Panc1 (cell line): ENCODE measurements at regions not wholly inside any gene's neighbourhood (a gene's known extent, or its start where the extent isn't known, plus 50 kb on each side); places are given as distances from the start of the nearest gene placed in this dataset.

Source experiments
- ATAC-seq: fragments of 200-7000 bp; cut with Tn5 transposase; 2 replicates; pipeline ENCODE4 v1.9.1; 2020; ENCODE audit warnings: mild to moderate bottlenecking, moderate library complexity
- BruUV-seq: library from RNA; stranded (reverse); fragments of 400-500 nt; replicated peaks from 2 replicates; lab custom pipeline; 2021; lab: Mats Ljungman, UMichigan
- CTCF ChIA-PET: fragments of 300-600 bp; sonication (Branson Sonifier 250); formaldehyde crosslinking; loops from one replicate; lab custom pipeline; 2022; ENCODE audit warnings: antibody characterized with exemption; lab: Charles Lee
- POLR2A ChIA-PET: fragments of 300-600 bp; sonication (Branson Sonifier 250); formaldehyde crosslinking; loops from one replicate; lab custom pipeline; 2022; ENCODE audit warnings: antibody characterized with exemption; lab: Charles Lee
- DNase-seq: peaks from one replicate; pipeline ENCODE4 v3.0.0-alpha.2; 2010; ENCODE audit warnings: low read depth, low spot score
- H3K27ac ChIP-seq: 2 replicates; pipeline ENCODE4 v1.5.1; 2011; ENCODE audit warnings: mild to moderate bottlenecking, low read length, inconsistent platforms
- H3K27me3 ChIP-seq: fragments of 200-500 bp; sonication (Bioruptor generic); 2 replicates; pipeline ENCODE4 v1.6.0; 2014; ENCODE audit warnings: low read length, inconsistent platforms; ENCODE audit not compliant: control insufficient read depth, insufficient read depth
- H3K36me3 ChIP-seq: fragments of 200-500 bp; sonication (Bioruptor generic); 2 replicates; pipeline ENCODE4 v1.5.1; 2014; ENCODE audit warnings: inconsistent platforms, mild to moderate bottlenecking, low read length, moderate library complexity; ENCODE audit not compliant: control insufficient read depth, insufficient read depth
- H3K4me1 ChIP-seq: 2 replicates; pipeline ENCODE4 v1.5.1; 2011; ENCODE audit warnings: inconsistent platforms, mild to moderate bottlenecking, low read length, moderate library complexity; ENCODE audit not compliant: control insufficient read depth, insufficient read depth
- H3K4me3 ChIP-seq, 2 experiments: 2 replicates each; pipeline ENCODE4 v1.5.1; 2011 to 2012; ENCODE audit warnings: low read depth in 2 of 2, low read length in 2 of 2, mild to moderate bottlenecking in 2 of 2, inconsistent platforms in 1 of 2, moderate library complexity in 1 of 2
- H3K9me3 ChIP-seq: fragments of 200-500 bp; sonication (Bioruptor generic); 2 replicates; pipeline ENCODE4 v1.5.1; 2014; ENCODE audit warnings: low read depth, mild to moderate bottlenecking, inconsistent platforms, low read length, moderate library complexity; ENCODE audit not compliant: control insufficient read depth, insufficient read depth
- CTCF ChIP-seq: fragments of 450-650 bp; IDR thresholded peaks from 2 replicates; pipeline ENCODE4 v1.5.1; 2017; ENCODE audit warnings: mild to moderate bottlenecking
- POLR2AphosphoS5 ChIP-seq: IDR thresholded peaks from 2 replicates; pipeline ENCODE4 v1.6.1; 2012; ENCODE audit warnings: mild to moderate bottlenecking, low read depth, low read length, moderate library complexity
- REST ChIP-seq, 2 experiments: IDR thresholded peaks; 2 replicates each; pipeline ENCODE4 v1.6.1; 2011 to 2012; ENCODE audit warnings: low read depth in 2 of 2, control low read depth in 1 of 2, low read length in 1 of 2, mild to moderate bottlenecking in 1 of 2, moderate library complexity in 1 of 2; ENCODE audit not compliant: insufficient read depth in 1 of 2
- SIN3A ChIP-seq: IDR thresholded peaks from 2 replicates; pipeline ENCODE4 v1.6.1; 2012; ENCODE audit warnings: low read depth, mild to moderate bottlenecking, low read length, moderate library complexity, borderline replicate concordance; ENCODE audit not compliant: insufficient read depth
- TCF7L2 ChIP-seq: IDR thresholded peaks from 2 replicates; pipeline ENCODE4 v1.6.1; 2011; ENCODE audit warnings: mild to moderate bottlenecking, low read depth, low read length, inconsistent platforms
- in situ Hi-C: cut with HindIII; loops from 2 replicates; pipeline ENCODE4 v1.10.0; 2016; ENCODE audit warnings: low sequenced_read_pairs, low pct_unique_long_range_greater_than_20kb
- intact Hi-C: fragments of 100-400 bp; cut with micrococcal nuclease; formaldehyde crosslinking; loops from one replicate; pipeline ENCODE4 v1.10.0; 2022; ENCODE audit not compliant: unreplicated experiment

GRCh38 chr18:43515481-43515880 lies 238.2 kb upstream of the SYT4 start:
- H3K27me3 ChIP-seq = no peaks in the 10 kb centered on the region
- DNase-seq = no peak
- TF ChIP-seq REST (IDR thresholded peaks at IDR 0.05; ENCODE audit: insufficient read depth in 1 of 2, low read depth in 2 of 2, low read length in 1 of 2) (no peak), POLR2AphosphoS5 (no peak), TCF7L2 (no peak), SIN3A (no peak), CTCF (no peak)
- H3K36me3 ChIP-seq = no peaks in the 10 kb centered on the region
- no TSS peak for BruUV-seq
- intact Hi-C loops (no loop called here), in situ Hi-C loops (no loop called here)
- ATAC-seq = no peak
- H3K4me3 ChIP-seq = no peak overlapping the region
- H3K4me1 ChIP-seq = no peaks in the 10 kb centered on the region
- H3K27ac ChIP-seq = no peak overlapping the region
- H3K9me3 ChIP-seq = no peaks in the 10 kb centered on the region
- ChIA-PET CTCF (no interaction called here), POLR2A (no interaction called here)

GRCh38 chr18:43524260-43524659 lies 247.0 kb upstream of the SYT4 start:
- POLR2A ChIA-PET = no interaction called here

More at GRCh38 chr18:43524260-43524659, 247.0 kb upstream of the SYT4 start:
- BruUV-seq = no TSS peak
- in situ Hi-C loops (no loop called here), intact Hi-C loops (no loop called here)
- Histone ChIP-seq H3K27me3 (no peaks in the 10 kb centered on the region), H3K36me3 (no peaks in the 10 kb centered on the region), H3K9me3 (no peaks in the 10 kb centered on the region), H3K4me3 (no peak overlapping the region), H3K4me1 (no peaks in the 10 kb centered on the region), H3K27ac (no peak overlapping the region)
- no peak for TF ChIP-seq POLR2AphosphoS5
- no peak for TF ChIP-seq TCF7L2
- no peak for TF ChIP-seq CTCF
- no peak for TF ChIP-seq REST (IDR thresholded peaks at IDR 0.05; ENCODE audit: insufficient read depth in 1 of 2, low read depth in 2 of 2, low read length in 1 of 2)
- TF ChIP-seq SIN3A = no peak
- CTCF ChIA-PET = no interaction called here
- DNase-seq (no peak), ATAC-seq (no peak)
